HG02840 (cell line): ENCODE measurements at regions not wholly inside any gene's neighbourhood (a gene's known extent, or its start where the extent isn't known, plus 50 kb on each side); places are given as distances from the start of the nearest gene placed in this dataset.

ENCODE experiments used
- ATAC-seq: cut with Tn5 transposase; IDR thresholded peaks from one replicate; pipeline ENCODE4 v1.9.1; 2021; ENCODE audit warnings: mild to moderate bottlenecking, moderate library complexity, moderate number of reproducible peaks; ENCODE audit not compliant: unreplicated experiment, low FRiP score

- ATAC-seq = no peak
These were observed 61.2 kb upstream of the RPH3AL start for GRCh38 chr17:413706-414380.

- ATAC-seq = no peak
These were observed 60.4 kb upstream of the RPH3AL start for GRCh38 chr17:413016-413350.

- no peak for ATAC-seq
These were observed 59.8 kb upstream of the RPH3AL start for GRCh38 chr17:412211-413015.

- ATAC-seq = no peak
These were observed 59.0 kb upstream of the RPH3AL start for GRCh38 chr17:411421-412120.

- ATAC-seq = no peak
These were observed 58.2 kb upstream of the RPH3AL start for GRCh38 chr17:410543-411401.

GRCh38 chr17:409848-410542, 57.4 kb upstream of the RPH3AL start:
- ATAC-seq = peak; percentile 88

- ATAC-seq = peak; percentile 7
These were observed 56.8 kb upstream of the RPH3AL start for GRCh38 chr17:409308-409847.

- no peak for ATAC-seq
These were observed 52.1 kb upstream of the RPH3AL start for GRCh38 chr17:404703-405102.
